OCI-LY1 (cell line): ENCODE measurements at regions not wholly inside any gene's neighbourhood (a gene's known extent, or its start where the extent isn't known, plus 50 kb on each side); places are given as distances from the start of the nearest gene placed in this dataset.

ENCODE experiments used
- H2AFZ ChIP-seq: fragments of 200-600 bp; sonication (generic), shearing (Covaris generic); 2 replicates; pipeline ENCODE4 v1.6.0; 2014; ENCODE audit warnings: antibody characterized with exemption, mild to moderate bottlenecking, low read length
- H3F3A ChIP-seq: fragments of 200-600 bp; sonication (generic), shearing (Covaris generic); 2 replicates; pipeline ENCODE4 v1.6.0; 2014; ENCODE audit warnings: mild to moderate bottlenecking, antibody characterized with exemption, low read length, moderate library complexity; ENCODE audit not compliant: insufficient read depth
- H3K27ac ChIP-seq: fragments of 200-600 bp; sonication (generic); 2 replicates; pipeline ENCODE4 v1.5.1; 2014; ENCODE audit warnings: low read length, mixed run types, mild to moderate bottlenecking, low read depth; ENCODE audit not compliant: poor library complexity, severe bottlenecking
- H3K27me3 ChIP-seq: fragments of 200-600 bp; sonication (generic); 2 replicates; pipeline ENCODE4 v1.6.0; 2014; ENCODE audit warnings: antibody characterized with exemption, mild to moderate bottlenecking, low read length, moderate library complexity; ENCODE audit not compliant: insufficient read depth
- H3K36me3 ChIP-seq: fragments of 200-600 bp; sonication (generic); 2 replicates; pipeline ENCODE4 v1.6.1; 2014; ENCODE audit warnings: mild to moderate bottlenecking, antibody characterized with exemption, low read length, moderate library complexity, mixed read lengths; ENCODE audit not compliant: insufficient read depth
- H3K4me1 ChIP-seq: fragments of 200-600 bp; sonication (generic); 2 replicates; pipeline ENCODE4 v1.5.1; 2014; ENCODE audit warnings: mild to moderate bottlenecking, low read length, moderate library complexity; ENCODE audit not compliant: insufficient read depth, severe bottlenecking
- H3K4me2 ChIP-seq: fragments of 200-600 bp; sonication (generic), shearing (Covaris generic); 2 replicates; pipeline ENCODE4 v1.6.1; 2014; ENCODE audit warnings: low read length
- H3K4me3 ChIP-seq: fragments of 200-600 bp; sonication (generic); 2 replicates; pipeline ENCODE4 v1.5.1; 2014; ENCODE audit warnings: low read length, low read depth, mild to moderate bottlenecking, mixed read lengths; ENCODE audit not compliant: poor library complexity, severe bottlenecking
- H3K79me2 ChIP-seq: fragments of 200-600 bp; shearing (Covaris generic); 2 replicates; pipeline ENCODE4 v1.6.1; 2016; ENCODE audit warnings: mixed run types, low read length, mixed read lengths; ENCODE audit not compliant: insufficient read depth
- H3K9ac ChIP-seq: fragments of 200-600 bp; sonication (generic), shearing (Covaris generic); 2 replicates; pipeline ENCODE4 v1.6.1; 2014; ENCODE audit warnings: mild to moderate bottlenecking, low read length, mixed read lengths
- H3K9me2 ChIP-seq: fragments of 200-600 bp; sonication (generic), shearing (Covaris generic); 2 replicates; pipeline ENCODE4 v1.6.1; 2014; ENCODE audit warnings: low read depth, mild to moderate bottlenecking, low read length, mixed read lengths
- H3K9me3 ChIP-seq: fragments of 200-600 bp; shearing (Covaris generic); 2 replicates; pipeline ENCODE4 v1.6.1; 2014; ENCODE audit warnings: low read length, mixed read lengths
- H4K20me1 ChIP-seq: fragments of 200-600 bp; sonication (generic), shearing (Covaris generic); 2 replicates; pipeline ENCODE4 v1.6.0; 2016; ENCODE audit warnings: mild to moderate bottlenecking, low read length; ENCODE audit not compliant: insufficient read depth
- EZH2 ChIP-seq: fragments of 200-600 bp; sonication (generic), shearing (Covaris generic); IDR thresholded peaks from 2 replicates; pipeline ENCODE4 v1.8.0; 2017; ENCODE audit warnings: borderline replicate concordance, mixed run types, mild to moderate bottlenecking, antibody characterized with exemption, low read length, moderate library complexity, mixed read lengths
- TF ChIP-seq, protein P1 (sequence below): fragments of 200-600 bp; sonication (generic), shearing (Covaris generic); IDR thresholded peaks from 2 replicates; pipeline ENCODE4 v1.5.1; 2017; ENCODE audit warnings: mild to moderate bottlenecking, antibody characterized with exemption, low read length, moderate library complexity, mixed read lengths

DNA sequence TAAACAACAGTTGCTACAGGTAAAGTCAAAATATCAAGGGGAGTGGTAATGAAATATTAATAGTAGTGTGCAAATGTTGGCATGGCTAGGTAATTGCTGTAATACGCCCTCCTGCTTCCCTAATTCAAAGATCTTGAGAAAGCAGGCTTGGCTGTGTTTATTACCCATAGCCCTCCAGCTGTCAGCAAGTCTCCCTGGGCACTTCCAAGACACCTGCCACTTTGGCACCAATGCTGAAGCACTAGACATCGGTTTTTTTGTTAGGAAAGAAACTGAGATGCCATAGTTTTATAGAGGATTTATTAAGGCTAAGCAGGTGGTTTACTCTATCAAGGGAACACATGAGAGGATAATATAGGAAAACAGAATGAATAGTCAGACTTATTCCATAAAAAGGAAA lies 64.4 kb downstream of the P2RY1 start:
- Histone ChIP-seq H3K27me3 (no peaks in the 10 kb centered on the region), H3F3A (no peaks in the 10 kb centered on the region), H3K9ac (no peak overlapping the region), H3K4me1 (no peaks in the 10 kb centered on the region), H3K4me2 (no peak overlapping the region), H3K9me2 (no peaks in the 10 kb centered on the region), H3K79me2 (no peaks in the 10 kb centered on the region), H2AFZ (no peak overlapping the region), H3K27ac (no peak overlapping the region), H4K20me1 (no peaks in the 10 kb centered on the region), H3K9me3 (no peaks in the 10 kb centered on the region), H3K4me3 (no peak overlapping the region), H3K36me3 (no peaks in the 10 kb centered on the region)
- TF ChIP-seq, protein P1, sequence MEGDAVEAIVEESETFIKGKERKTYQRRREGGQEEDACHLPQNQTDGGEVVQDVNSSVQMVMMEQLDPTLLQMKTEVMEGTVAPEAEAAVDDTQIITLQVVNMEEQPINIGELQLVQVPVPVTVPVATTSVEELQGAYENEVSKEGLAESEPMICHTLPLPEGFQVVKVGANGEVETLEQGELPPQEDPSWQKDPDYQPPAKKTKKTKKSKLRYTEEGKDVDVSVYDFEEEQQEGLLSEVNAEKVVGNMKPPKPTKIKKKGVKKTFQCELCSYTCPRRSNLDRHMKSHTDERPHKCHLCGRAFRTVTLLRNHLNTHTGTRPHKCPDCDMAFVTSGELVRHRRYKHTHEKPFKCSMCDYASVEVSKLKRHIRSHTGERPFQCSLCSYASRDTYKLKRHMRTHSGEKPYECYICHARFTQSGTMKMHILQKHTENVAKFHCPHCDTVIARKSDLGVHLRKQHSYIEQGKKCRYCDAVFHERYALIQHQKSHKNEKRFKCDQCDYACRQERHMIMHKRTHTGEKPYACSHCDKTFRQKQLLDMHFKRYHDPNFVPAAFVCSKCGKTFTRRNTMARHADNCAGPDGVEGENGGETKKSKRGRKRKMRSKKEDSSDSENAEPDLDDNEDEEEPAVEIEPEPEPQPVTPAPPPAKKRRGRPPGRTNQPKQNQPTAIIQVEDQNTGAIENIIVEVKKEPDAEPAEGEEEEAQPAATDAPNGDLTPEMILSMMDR: no peak
- TF ChIP-seq EZH2: no peak

DNA sequence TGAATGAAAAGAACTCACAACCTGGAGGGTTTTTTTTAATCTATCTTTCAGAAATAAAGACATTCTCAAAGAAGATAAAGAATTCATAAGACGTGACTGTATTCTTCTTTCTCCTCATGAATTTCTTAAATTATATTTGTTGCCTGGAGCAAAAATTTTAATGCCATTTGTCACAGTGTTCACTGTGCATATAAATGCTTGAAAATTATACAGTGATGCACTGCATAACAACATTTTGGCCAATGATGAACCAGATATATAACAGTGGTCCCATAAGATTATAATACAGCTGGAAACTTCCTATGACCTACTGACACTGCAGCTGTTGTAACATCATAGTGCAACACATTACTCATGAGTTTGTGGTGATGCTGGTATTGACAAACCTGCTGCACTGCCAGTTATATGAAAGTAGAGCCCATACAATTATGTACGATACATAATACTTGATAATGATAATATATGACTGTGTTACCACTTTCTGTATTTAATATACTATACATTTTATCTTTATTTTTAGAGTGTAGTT lies 67.3 kb downstream of the P2RY1 start:
- Histone ChIP-seq H3K9ac (no peak overlapping the region), H3K27ac (no peak overlapping the region), H3K4me1 (no peaks in the 10 kb centered on the region), H3K36me3 (no peaks in the 10 kb centered on the region), H2AFZ (no peak overlapping the region), H3K9me2 (no peaks in the 10 kb centered on the region), H3F3A (no peaks in the 10 kb centered on the region), H3K4me3 (no peak overlapping the region), H3K79me2 (no peaks in the 10 kb centered on the region), H4K20me1 (no peaks in the 10 kb centered on the region), H3K4me2 (no peak overlapping the region), H3K27me3 (no peaks in the 10 kb centered on the region), H3K9me3 (no peaks in the 10 kb centered on the region)
- TF ChIP-seq, protein P1: no peak
- TF ChIP-seq EZH2: no peak

GRCh38 chr3:152905631-152906030 lies 70.7 kb downstream of the P2RY1 start:
- H3K9me3 ChIP-seq: no peaks in the 10 kb centered on the region
- no peaks in the 10 kb centered on the region for H4K20me1 ChIP-seq
- H3K9me2 ChIP-seq: no peaks in the 10 kb centered on the region
- H3K36me3 ChIP-seq: no peaks in the 10 kb centered on the region
- no peak overlapping the region for H3K27ac ChIP-seq
- no peaks in the 10 kb centered on the region for H3K4me1 ChIP-seq
- H3K27me3 ChIP-seq: no peaks in the 10 kb centered on the region
- no peak overlapping the region for H3K9ac ChIP-seq
- H3K79me2 ChIP-seq: no peaks in the 10 kb centered on the region
- no peak overlapping the region for H3K4me2 ChIP-seq
- TF ChIP-seq, protein P1: no peak
- no peak for TF ChIP-seq EZH2
- no peaks in the 10 kb centered on the region for H3F3A ChIP-seq
- H2AFZ ChIP-seq: no peak overlapping the region
- no peak overlapping the region for H3K4me3 ChIP-seq
